Trophoblast cell (in vitro differentiated cells and primary cell): ENCODE measurements at regions not wholly inside any gene's neighbourhood (a gene's known extent, or its start where the extent isn't known, plus 50 kb on each side); places are given as distances from the start of the nearest gene placed in this dataset.

ENCODE experiments used
- DNase-seq, 2 donors: peaks; one replicate each; pipeline ENCODE4 v3.0.0-alpha.2; 2016
- H2AFZ ChIP-seq: 2 replicates; pipeline ENCODE4 v1.6.1; 2013; ENCODE audit warnings: low read length, moderate library complexity, mild to moderate bottlenecking; ENCODE audit not compliant: insufficient read depth, poor library complexity
- H2AK5ac ChIP-seq: 2 replicates; pipeline ENCODE4 v1.6.1; 2013; ENCODE audit warnings: mild to moderate bottlenecking, low read length
- H2BK120ac ChIP-seq: 2 replicates; pipeline ENCODE4 v1.6.1; 2013; ENCODE audit warnings: low read length, mild to moderate bottlenecking, moderate library complexity; ENCODE audit not compliant: insufficient read depth, poor library complexity
- H2BK12ac ChIP-seq: 2 replicates; pipeline ENCODE4 v1.6.1; 2013; ENCODE audit warnings: mild to moderate bottlenecking, low read length, moderate library complexity
- H2BK5ac ChIP-seq: 2 replicates; pipeline ENCODE4 v1.6.1; 2013; ENCODE audit warnings: low read length, low read depth, moderate library complexity, mild to moderate bottlenecking; ENCODE audit not compliant: poor library complexity
- H3K14ac ChIP-seq: 2 replicates; pipeline ENCODE4 v1.6.1; 2013; ENCODE audit warnings: mild to moderate bottlenecking, low read length
- H3K18ac ChIP-seq: 2 replicates; pipeline ENCODE4 v1.6.1; 2013; ENCODE audit warnings: mild to moderate bottlenecking, low read length
- H3K23ac ChIP-seq: 2 replicates; pipeline ENCODE4 v1.6.1; 2013; ENCODE audit warnings: low read length
- H3K27ac ChIP-seq: 2 replicates; pipeline ENCODE4 v1.5.1; 2013; ENCODE audit warnings: low read depth, mild to moderate bottlenecking, inconsistent platforms, low read length, moderate library complexity
- H3K27me3 ChIP-seq: 2 replicates; pipeline ENCODE4 v1.6.1; 2013; ENCODE audit warnings: inconsistent platforms, mild to moderate bottlenecking, low read length, moderate library complexity; ENCODE audit not compliant: insufficient read depth
- H3K36me3 ChIP-seq, 2 experiments: 1 replicate in 1 of 2; 2 replicates in 1 of 2; pipeline ENCODE4 v1.6.1; 2013; ENCODE audit warnings: low read length in 2 of 2, mild to moderate bottlenecking in 2 of 2, moderate library complexity in 1 of 2; ENCODE audit not compliant: insufficient read depth in 2 of 2, control insufficient read depth in 1 of 2
- H3K4ac ChIP-seq: 2 replicates; pipeline ENCODE4 v1.6.1; 2013; ENCODE audit warnings: low read depth, mild to moderate bottlenecking, low read length, moderate library complexity
- H3K4me1 ChIP-seq, 2 experiments: 1 replicate in 1 of 2; 2 replicates in 1 of 2; pipeline ENCODE4 v1.6.1; 2013; ENCODE audit warnings: low read length in 2 of 2, mild to moderate bottlenecking in 2 of 2, moderate library complexity in 1 of 2; ENCODE audit not compliant: insufficient read depth in 2 of 2, control insufficient read depth in 1 of 2
- H3K4me2 ChIP-seq: 2 replicates; pipeline ENCODE4 v1.6.1; 2013; ENCODE audit warnings: inconsistent platforms, mild to moderate bottlenecking, low read length, moderate library complexity
- H3K4me3 ChIP-seq: 2 replicates; pipeline ENCODE4 v1.5.1; 2013; ENCODE audit warnings: mild to moderate bottlenecking, low read depth, low read length, inconsistent platforms
- H3K79me1 ChIP-seq: one replicate; pipeline ENCODE4 v1.6.1; 2013; ENCODE audit warnings: low read length
- H3K79me2 ChIP-seq: 2 replicates; pipeline ENCODE4 v1.6.1; 2013; ENCODE audit warnings: low read length, mild to moderate bottlenecking; ENCODE audit not compliant: control insufficient read depth, insufficient read depth, poor library complexity
- H3K9ac ChIP-seq: 2 replicates; pipeline ENCODE4 v1.6.1; 2013; ENCODE audit warnings: mild to moderate bottlenecking, low read length
- H3K9me3 ChIP-seq: 2 replicates; pipeline ENCODE4 v1.6.1; 2013; ENCODE audit warnings: low read depth, mild to moderate bottlenecking, control low read depth, inconsistent platforms, low read length; ENCODE audit not compliant: insufficient read depth
- H4K12ac ChIP-seq: 2 replicates; pipeline ENCODE4 v1.6.1; 2013; ENCODE audit warnings: low read depth, mild to moderate bottlenecking, low read length, moderate library complexity
- H4K8ac ChIP-seq: 2 replicates; pipeline ENCODE4 v1.6.1; 2013; ENCODE audit warnings: low read depth, mild to moderate bottlenecking, low read length, moderate library complexity
- H4K91ac ChIP-seq: one replicate; pipeline ENCODE4 v1.6.1; 2013; ENCODE audit warnings: low read depth, mild to moderate bottlenecking, low read length, moderate library complexity
- WGBS: extraction: QIAGEN DNeasy Blood & Tissue Kit; methylation state at CpG from one replicate; pipeline ENCODE4 v1.1.7; 2013; ENCODE audit warnings: missing lambda C conversion rate; ENCODE audit not compliant: insufficient read length, insufficient coverage; ENCODE audit errors: extremely low coverage; 5-methylcytosine and 5-hydroxymethylcytosine counted together

DNA sequence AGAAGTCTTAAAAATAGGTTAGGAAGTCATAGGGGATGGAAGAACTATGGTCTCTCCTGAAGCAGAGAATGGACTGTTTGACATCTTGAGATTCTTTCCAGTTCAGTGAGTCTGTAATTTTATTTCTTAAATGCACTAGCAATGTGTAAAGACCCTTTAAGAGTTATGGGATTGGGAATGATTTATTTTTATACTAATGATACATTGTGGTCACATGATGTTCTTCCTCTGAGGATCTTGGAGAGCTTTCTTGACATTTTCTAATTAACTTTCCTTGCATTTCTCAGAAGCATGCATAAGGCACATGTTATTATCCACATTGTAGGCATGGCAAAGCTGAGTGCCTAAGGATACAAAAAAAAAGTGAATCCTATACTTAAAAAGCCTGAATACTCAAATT is 507.6 kb upstream of the NRSN1 start:
- no peak overlapping the region for H2BK5ac ChIP-seq
- no peak overlapping the region for H3K18ac ChIP-seq
- no peak for DNase-seq

DNA sequence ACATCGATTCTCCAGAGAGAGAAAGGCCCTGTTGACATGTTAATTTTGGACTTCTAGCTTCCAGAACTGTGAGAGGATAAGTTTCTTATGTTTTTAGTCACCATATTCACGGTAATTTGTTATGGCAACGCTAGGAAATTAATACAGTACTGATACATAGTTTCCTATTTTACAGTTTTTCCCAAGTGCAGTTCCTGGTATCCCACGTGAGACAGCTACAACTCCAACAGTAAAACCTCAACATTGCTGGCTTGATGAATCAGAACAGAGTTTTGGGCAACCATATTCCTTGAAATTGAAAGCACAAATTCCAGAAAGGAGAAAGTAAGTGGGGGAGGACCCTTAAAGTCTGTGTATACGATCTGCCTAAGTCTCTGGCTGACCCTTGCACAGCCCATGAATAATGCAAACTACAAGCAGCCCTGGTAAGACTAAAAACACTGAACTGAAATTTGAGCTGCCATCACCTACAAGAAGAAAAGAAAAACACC is 505.1 kb upstream of the NRSN1 start:
- Histone ChIP-seq H3K79me2 (no peaks in the 10 kb centered on the region), H2BK5ac (no peak overlapping the region), H3K9me3 (no peaks in the 10 kb centered on the region), H2BK120ac (no peak overlapping the region), H3K14ac (no peak overlapping the region), H3K27ac (no peak overlapping the region), H3K18ac (no peak overlapping the region), H4K8ac (no peak overlapping the region), H4K91ac (no peak overlapping the region), H3K4me2 (no peak overlapping the region), H2AFZ (no peak overlapping the region), H3K4ac (no peak overlapping the region), H3K4me1 (no peaks in the 10 kb centered on the region), H3K27me3 (no peaks in the 10 kb centered on the region), H3K4me3 (no peak overlapping the region), H3K36me3 (no peaks in the 10 kb centered on the region), H2AK5ac (no peak overlapping the region), H3K9ac (no peak overlapping the region), H4K12ac (no peak overlapping the region), H3K23ac (no peak overlapping the region), H2BK12ac (no peak overlapping the region), H3K79me1 (no peaks in the 10 kb centered on the region)
- WGBS = no CpG with 5 or more reads among the region's 5 CpGs
- no peak for DNase-seq

More for the DNA sequence above, 507.6 kb upstream of the NRSN1 start:
- Histone ChIP-seq H3K27ac (no peak overlapping the region), H3K79me2 (no peaks in the 10 kb centered on the region), H3K4ac (no peak overlapping the region), H3K4me2 (no peak overlapping the region), H3K27me3 (no peaks in the 10 kb centered on the region), H3K14ac (no peak overlapping the region), H3K9ac (no peak overlapping the region), H3K9me3 (no peaks in the 10 kb centered on the region), H3K23ac (no peak overlapping the region), H2BK120ac (no peak overlapping the region), H2AFZ (no peak overlapping the region), H4K91ac (no peak overlapping the region), H4K12ac (no peak overlapping the region), H3K4me3 (no peak overlapping the region), H2BK12ac (no peak overlapping the region), H3K4me1 (no peaks in the 10 kb centered on the region), H3K36me3 (no peaks in the 10 kb centered on the region), H3K79me1 (no peaks in the 10 kb centered on the region), H2AK5ac (no peak overlapping the region), H4K8ac (no peak overlapping the region)

DNA sequence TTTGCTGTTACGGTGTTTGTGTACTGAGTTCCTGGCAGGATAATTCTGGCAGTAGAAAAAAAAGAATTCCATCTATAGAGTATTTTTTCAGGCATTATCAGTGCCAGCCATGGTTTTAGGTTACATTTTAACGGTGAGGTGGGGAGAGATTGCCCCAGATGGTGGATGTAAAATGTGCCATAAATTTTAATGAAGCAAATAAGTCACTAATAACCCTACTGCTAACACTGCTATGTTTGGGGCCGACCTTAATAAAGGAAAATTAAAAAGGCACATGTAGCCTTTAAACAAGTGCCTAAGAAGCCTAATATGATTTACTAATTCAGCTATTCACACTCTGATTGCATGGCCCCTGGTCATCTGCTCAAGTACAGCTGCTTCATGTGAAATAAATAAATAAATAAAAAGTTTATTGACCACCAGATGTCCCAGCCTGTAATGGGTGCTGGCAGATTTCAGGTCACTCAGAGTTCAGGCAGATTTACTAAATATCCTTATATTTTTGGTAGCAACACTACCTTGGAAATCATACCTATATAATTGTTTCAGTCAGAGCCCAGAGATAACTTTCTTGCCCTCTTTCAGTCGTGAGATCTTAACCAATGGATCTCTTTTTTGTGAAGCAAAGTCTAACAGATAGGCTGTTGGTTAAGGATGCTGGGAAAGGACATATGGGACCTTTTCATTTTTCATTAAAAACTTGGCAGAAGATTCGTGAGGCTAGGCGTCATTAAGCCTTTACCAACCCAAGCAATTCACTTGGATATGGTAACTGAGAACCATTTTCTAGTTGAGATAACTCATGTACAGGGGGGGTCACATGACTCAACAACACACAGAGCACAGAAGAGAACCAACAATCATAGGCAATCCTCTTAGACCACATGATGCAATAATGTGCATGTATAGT is 495.0 kb upstream of the NRSN1 start:
- no CpG with 5 or more reads among the region's 6 CpGs for WGBS
- no peak overlapping the region for H3K4me3 ChIP-seq
- H3K18ac ChIP-seq = no peak overlapping the region
- no peak for DNase-seq
- H4K91ac ChIP-seq = no peak overlapping the region
- no peaks in the 10 kb centered on the region for H3K36me3 ChIP-seq
- no peak overlapping the region for H3K4ac ChIP-seq
- no peak overlapping the region for H4K12ac ChIP-seq
- H3K27me3 ChIP-seq = no peaks in the 10 kb centered on the region
- H3K9me3 ChIP-seq = no peaks in the 10 kb centered on the region
- no peak overlapping the region for H3K23ac ChIP-seq
- H2AFZ ChIP-seq = no peak overlapping the region
- no peaks in the 10 kb centered on the region for H3K79me2 ChIP-seq
- no peaks in the 10 kb centered on the region for H3K4me1 ChIP-seq
- no peak overlapping the region for H2BK5ac ChIP-seq
- H4K8ac ChIP-seq = no peak overlapping the region
- H3K4me2 ChIP-seq = no peak overlapping the region
- no peak overlapping the region for H2AK5ac ChIP-seq
- H3K9ac ChIP-seq = no peak overlapping the region
- no peak overlapping the region for H2BK12ac ChIP-seq
- no peak overlapping the region for H2BK120ac ChIP-seq
- H3K14ac ChIP-seq = no peak overlapping the region
- H3K79me1 ChIP-seq = no peaks in the 10 kb centered on the region
- no peak overlapping the region for H3K27ac ChIP-seq

DNA sequence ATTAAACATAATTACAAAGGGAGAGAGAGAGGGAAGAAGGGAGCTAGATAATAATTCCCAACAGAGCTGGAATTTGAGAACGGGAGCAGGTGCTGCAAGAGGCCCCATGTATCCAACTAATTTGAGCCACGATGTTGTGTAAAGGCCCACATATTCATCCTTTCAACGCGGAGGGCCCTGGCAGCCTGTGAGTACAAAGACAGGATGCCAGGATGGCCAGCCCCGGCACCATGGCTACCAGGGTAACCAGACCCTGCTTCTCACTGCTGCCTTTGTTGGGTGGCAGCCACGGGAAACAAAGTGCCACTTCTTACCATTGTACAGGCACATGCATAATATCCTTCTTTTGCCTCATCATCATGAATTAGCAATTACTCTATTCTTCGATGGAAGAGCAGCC is 492.0 kb upstream of the NRSN1 start:
- Histone ChIP-seq H4K91ac (no peak overlapping the region), H3K9ac (no peak overlapping the region), H2AFZ (no peak overlapping the region), H3K18ac (no peak overlapping the region), H4K12ac (no peak overlapping the region), H3K36me3 (no peaks in the 10 kb centered on the region), H2AK5ac (no peak overlapping the region), H3K79me2 (no peaks in the 10 kb centered on the region), H4K8ac (no peak overlapping the region), H3K4me1 (no peaks in the 10 kb centered on the region), H3K27ac (no peak overlapping the region), H2BK120ac (no peak overlapping the region), H3K4ac (no peak overlapping the region), H3K4me3 (no peak overlapping the region), H3K23ac (no peak overlapping the region), H2BK5ac (no peak overlapping the region), H3K4me2 (no peak overlapping the region), H2BK12ac (no peak overlapping the region), H3K27me3 (no peaks in the 10 kb centered on the region), H3K79me1 (no peaks in the 10 kb centered on the region), H3K9me3 (no peaks in the 10 kb centered on the region), H3K14ac (no peak overlapping the region)
- WGBS = no CpG with 5 or more reads among the region's 7 CpGs
- no peak for DNase-seq
